ENCODE measurements at regions not wholly inside any gene's neighbourhood (a gene's known extent, or its start where the extent isn't known, plus 50 kb on each side); places are given as distances from the start of the nearest gene placed in this dataset.

DNA sequence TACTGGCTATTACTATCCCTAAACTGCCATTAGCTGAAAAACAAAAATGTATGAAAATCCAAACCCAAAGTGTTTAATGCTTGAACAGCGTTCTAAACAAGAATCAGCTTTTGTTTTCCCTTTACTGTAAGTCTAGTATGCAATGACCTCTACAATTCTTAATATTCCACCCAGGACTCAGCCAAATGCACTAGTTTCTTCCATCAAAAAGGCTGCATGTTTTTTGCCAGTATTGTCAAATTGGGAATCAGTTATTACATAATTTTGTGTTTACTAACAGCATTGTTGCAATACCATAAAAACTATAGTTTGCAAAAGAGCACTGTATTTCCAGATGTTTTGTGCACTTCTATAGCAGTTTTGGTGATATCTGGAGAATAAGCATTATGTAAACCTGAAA is 634.5 kb downstream of the LTN1 start:
- TF ChIP-seq, protein P1, sequence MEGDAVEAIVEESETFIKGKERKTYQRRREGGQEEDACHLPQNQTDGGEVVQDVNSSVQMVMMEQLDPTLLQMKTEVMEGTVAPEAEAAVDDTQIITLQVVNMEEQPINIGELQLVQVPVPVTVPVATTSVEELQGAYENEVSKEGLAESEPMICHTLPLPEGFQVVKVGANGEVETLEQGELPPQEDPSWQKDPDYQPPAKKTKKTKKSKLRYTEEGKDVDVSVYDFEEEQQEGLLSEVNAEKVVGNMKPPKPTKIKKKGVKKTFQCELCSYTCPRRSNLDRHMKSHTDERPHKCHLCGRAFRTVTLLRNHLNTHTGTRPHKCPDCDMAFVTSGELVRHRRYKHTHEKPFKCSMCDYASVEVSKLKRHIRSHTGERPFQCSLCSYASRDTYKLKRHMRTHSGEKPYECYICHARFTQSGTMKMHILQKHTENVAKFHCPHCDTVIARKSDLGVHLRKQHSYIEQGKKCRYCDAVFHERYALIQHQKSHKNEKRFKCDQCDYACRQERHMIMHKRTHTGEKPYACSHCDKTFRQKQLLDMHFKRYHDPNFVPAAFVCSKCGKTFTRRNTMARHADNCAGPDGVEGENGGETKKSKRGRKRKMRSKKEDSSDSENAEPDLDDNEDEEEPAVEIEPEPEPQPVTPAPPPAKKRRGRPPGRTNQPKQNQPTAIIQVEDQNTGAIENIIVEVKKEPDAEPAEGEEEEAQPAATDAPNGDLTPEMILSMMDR (IDR thresholded peaks at IDR 0.05; ENCODE audit: insufficient read depth, low read length, poor library complexity, severe bottlenecking) = no peak
- no peak for TF ChIP-seq EZH2phosphoT487 (conservative IDR thresholded peaks at IDR 0.05; ENCODE audit: low read length)
